Activated naive CD8-positive, alpha-beta T cell treated with anti-CD3 and anti-CD28 coated beads, Interleukin-2, amount 10 ng/mL, durations not matched to agents 7 days and 5 days (primary cell): ENCODE measurements at regions not wholly inside any gene's neighbourhood (a gene's known extent, or its start where the extent isn't known, plus 50 kb on each side); places are given as distances from the start of the nearest gene placed in this dataset.

Experiments used
- ATAC-seq: fragments of 150-1000 bp; cut with Tn5 transposase; one replicate; pipeline ENCODE4 v1.10.0; 2021; ENCODE audit warnings: low read depth, moderate library complexity
- POLR2A ChIA-PET: fragments of 350-600 bp; sonication (Branson Sonifier 250); formaldehyde crosslinking; loops from one replicate; lab custom pipeline; 2021; ENCODE audit warnings: antibody characterized with exemption; lab: Charles Lee
- DNase-seq: peaks from one replicate; pipeline ENCODE4 v3.0.0; 2021
- H3K27ac Mint-ChIP-seq: one replicate; pipeline ENCODE4 v1.8.0; 2022; ENCODE audit warnings: mild to moderate bottlenecking, mixed read lengths
- H3K27me3 Mint-ChIP-seq: one replicate; pipeline ENCODE4 v1.8.0; 2022; ENCODE audit warnings: mild to moderate bottlenecking, moderate library complexity, mixed read lengths
- H3K36me3 Mint-ChIP-seq: one replicate; pipeline ENCODE4 v1.8.0; 2021; ENCODE audit warnings: mild to moderate bottlenecking, mixed read lengths
- H3K4me1 Mint-ChIP-seq: one replicate; pipeline ENCODE4 v1.8.0; 2021; ENCODE audit warnings: mixed read lengths
- H3K4me3 Mint-ChIP-seq: one replicate; pipeline ENCODE4 v1.8.0; 2022; ENCODE audit warnings: mild to moderate bottlenecking, moderate library complexity, mixed read lengths
- H3K9me3 Mint-ChIP-seq: one replicate; pipeline ENCODE4 v1.8.0; 2021; ENCODE audit warnings: mixed read lengths

DNA sequence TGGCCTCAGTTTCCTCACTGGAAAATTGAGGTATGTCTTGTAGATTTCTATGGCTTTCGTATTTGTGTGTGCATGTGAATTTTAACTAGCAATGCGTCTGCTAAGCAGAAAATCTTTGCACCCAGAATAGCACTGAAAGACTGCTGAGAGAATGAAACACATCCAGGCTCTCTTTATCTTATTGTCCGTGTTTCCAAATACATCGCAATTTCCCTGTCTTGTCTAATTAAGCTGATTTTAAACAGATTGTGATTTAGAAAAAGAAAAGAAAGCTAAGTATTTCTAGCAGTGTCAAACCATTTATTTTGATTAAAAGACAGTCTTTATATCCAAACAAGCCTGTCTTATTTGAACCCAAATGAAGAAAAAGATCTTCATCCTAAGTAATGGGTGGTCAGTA is 168.6 kb downstream of the PMP22 start:
- DNase-seq (no peak), ATAC-seq (no peak)
- Mint-ChIP-seq H3K27me3 (no peaks in the 10 kb centered on the region), H3K27ac (no peak overlapping the region), H3K4me1 (no peaks in the 10 kb centered on the region), H3K36me3 (no peaks in the 10 kb centered on the region), H3K4me3 (no peak overlapping the region), H3K9me3 (no peaks in the 10 kb centered on the region)
- POLR2A ChIA-PET = no interaction called here

GRCh38 chr17:15095935-15096334 is 169.2 kb downstream of the PMP22 start:
- Mint-ChIP-seq H3K36me3 (no peaks in the 10 kb centered on the region), H3K27me3 (no peaks in the 10 kb centered on the region), H3K9me3 (no peaks in the 10 kb centered on the region), H3K4me1 (no peaks in the 10 kb centered on the region), H3K4me3 (no peak overlapping the region), H3K27ac (no peak overlapping the region)
- no peak for DNase-seq
- ATAC-seq = no peak
- POLR2A ChIA-PET = no interaction called here

DNA sequence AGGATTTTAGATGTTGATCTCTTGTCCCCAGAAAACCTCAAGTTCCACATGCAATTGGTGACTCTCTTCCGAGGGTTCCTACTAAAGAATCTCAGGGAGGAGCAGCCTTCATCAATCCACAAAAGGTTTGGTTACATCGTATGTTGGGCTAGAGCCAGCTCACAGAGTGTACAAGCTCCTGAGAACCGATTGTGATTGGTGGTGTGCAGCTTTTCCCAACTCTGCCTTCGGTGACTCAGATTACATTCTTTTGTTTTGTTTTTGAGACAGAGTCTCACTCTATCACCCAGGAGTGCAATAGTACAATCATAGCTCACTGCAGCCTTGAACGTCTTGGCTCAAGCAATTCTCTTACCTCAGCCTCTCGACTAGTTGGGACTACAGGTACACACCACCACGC is 172.4 kb downstream of the PMP22 start:
- Mint-ChIP-seq H3K36me3 (no peaks in the 10 kb centered on the region), H3K9me3 (no peaks in the 10 kb centered on the region), H3K4me3 (no peak overlapping the region), H3K4me1 (no peaks in the 10 kb centered on the region), H3K27me3 (no peaks in the 10 kb centered on the region), H3K27ac (no peak overlapping the region)
- POLR2A ChIA-PET = no interaction called here
- DNase-seq = no peak
- no peak for ATAC-seq

DNA sequence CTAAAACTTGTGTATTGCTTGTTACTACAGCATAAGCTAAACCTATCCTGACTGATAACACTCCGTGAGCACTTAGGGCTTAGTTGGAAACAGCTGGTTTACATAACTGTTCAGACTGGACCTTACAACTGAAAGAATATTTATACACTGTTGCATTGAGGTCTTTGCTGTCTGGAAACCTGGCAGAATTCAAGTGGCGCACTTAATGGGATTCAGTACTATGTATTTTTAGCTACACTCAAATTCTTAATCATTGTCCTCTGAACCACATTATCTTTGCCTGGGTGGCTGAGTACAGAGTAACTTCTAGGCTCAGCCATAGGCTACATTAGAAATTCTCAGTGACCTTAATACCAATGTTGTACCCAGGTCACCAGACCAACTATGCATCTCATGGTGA is 172.9 kb downstream of the PMP22 start:
- Mint-ChIP-seq H3K27ac (no peak overlapping the region), H3K4me1 (no peaks in the 10 kb centered on the region), H3K9me3 (no peaks in the 10 kb centered on the region), H3K4me3 (no peak overlapping the region), H3K27me3 (no peaks in the 10 kb centered on the region), H3K36me3 (no peaks in the 10 kb centered on the region)
- DNase-seq (no peak), ATAC-seq (no peak)
- POLR2A ChIA-PET = no interaction called here

DNA sequence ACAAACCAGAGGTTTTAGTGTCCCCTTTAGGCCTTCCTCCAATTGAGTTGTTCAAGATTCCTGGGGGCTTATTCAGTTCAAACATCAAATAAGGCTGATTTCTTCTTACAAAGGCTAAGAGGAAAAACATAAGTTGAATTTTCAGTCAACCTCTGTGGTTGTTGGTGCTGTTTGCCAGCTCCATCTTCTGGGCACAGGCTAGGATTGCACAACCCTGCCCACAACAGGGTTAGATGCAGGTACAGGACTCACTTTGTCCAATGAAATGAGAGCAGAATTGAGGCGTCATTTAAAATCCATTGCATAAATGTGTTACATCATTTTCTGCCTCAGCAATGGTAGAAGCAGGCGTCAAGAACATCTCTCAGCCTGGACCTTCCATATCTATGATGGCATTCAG is 173.3 kb downstream of the PMP22 start:
- Mint-ChIP-seq H3K9me3 (no peaks in the 10 kb centered on the region), H3K27ac (no peak overlapping the region), H3K4me3 (no peak overlapping the region), H3K27me3 (no peaks in the 10 kb centered on the region), H3K4me1 (no peaks in the 10 kb centered on the region), H3K36me3 (no peaks in the 10 kb centered on the region)
- DNase-seq (no peak), ATAC-seq (no peak)
- POLR2A ChIA-PET = no interaction called here

- Mint-ChIP-seq H3K4me3 (no peak overlapping the region), H3K9me3 (no peaks in the 10 kb centered on the region), H3K27me3 (no peaks in the 10 kb centered on the region), H3K4me1 (no peaks in the 10 kb centered on the region), H3K27ac (no peak overlapping the region), H3K36me3 (no peaks in the 10 kb centered on the region)
- DNase-seq (no peak), ATAC-seq (no peak)
- POLR2A ChIA-PET = no interaction called here
Measured at GRCh38 chr17:15090533-15090932, 174.6 kb downstream of the PMP22 start.

GRCh38 chr17:15087946-15088345 is 177.2 kb downstream of the PMP22 start:
- DNase-seq (no peak), ATAC-seq (no peak)
- H3K9me3 Mint-ChIP-seq = no peaks in the 10 kb centered on the region
- no peaks in the 10 kb centered on the region for H3K4me1 Mint-ChIP-seq
- H3K27me3 Mint-ChIP-seq = no peaks in the 10 kb centered on the region
- H3K4me3 Mint-ChIP-seq = no peak overlapping the region
- H3K27ac Mint-ChIP-seq = no peak overlapping the region
- POLR2A ChIA-PET = no interaction called here
- no peaks in the 10 kb centered on the region for H3K36me3 Mint-ChIP-seq

- Mint-ChIP-seq H3K4me1 (no peaks in the 10 kb centered on the region), H3K27ac (no peak overlapping the region), H3K4me3 (no peak overlapping the region), H3K27me3 (no peaks in the 10 kb centered on the region), H3K36me3 (no peaks in the 10 kb centered on the region), H3K9me3 (no peaks in the 10 kb centered on the region)
- POLR2A ChIA-PET = no interaction called here
- DNase-seq = no peak
- ATAC-seq = no peak
Measured at GRCh38 chr17:15086776-15087295, 178.3 kb downstream of the PMP22 start.

GRCh38 chr17:15085890-15086677 is 179.0 kb downstream of the PMP22 start:
- ATAC-seq (no peak), DNase-seq (no peak)
- POLR2A ChIA-PET = no interaction called here
- H3K27me3 Mint-ChIP-seq = no peaks in the 10 kb centered on the region
- H3K36me3 Mint-ChIP-seq = no peaks in the 10 kb centered on the region
- H3K4me1 Mint-ChIP-seq = no peaks in the 10 kb centered on the region
- H3K4me3 Mint-ChIP-seq = no peak overlapping the region
- H3K9me3 Mint-ChIP-seq = no peaks in the 10 kb centered on the region
- no peak overlapping the region for H3K27ac Mint-ChIP-seq

DNA sequence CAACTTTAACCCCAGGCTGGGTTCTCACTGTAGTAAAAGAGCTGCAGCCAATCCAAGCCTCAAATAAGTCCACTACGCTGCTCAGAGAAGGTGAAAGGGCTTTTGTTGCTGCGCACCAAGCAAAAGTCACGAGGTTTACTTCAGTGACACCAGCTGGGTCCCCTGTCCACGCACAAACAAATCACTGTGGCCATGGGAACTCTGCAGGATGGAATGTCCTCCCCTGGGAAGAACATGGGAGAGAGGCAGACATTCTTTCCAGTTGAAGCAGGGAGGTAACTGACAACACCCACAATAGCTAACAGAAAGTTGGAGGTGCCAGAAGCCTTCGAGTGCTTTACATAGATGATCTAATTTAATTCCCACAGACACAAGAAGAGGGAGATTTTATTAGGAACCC is 181.9 kb downstream of the PMP22 start:
- POLR2A ChIA-PET = no interaction called here
- DNase-seq (no peak), ATAC-seq (no peak)
- Mint-ChIP-seq H3K4me3 (no peak overlapping the region), H3K27ac (no peak overlapping the region), H3K4me1 (no peaks in the 10 kb centered on the region), H3K36me3 (no peaks in the 10 kb centered on the region), H3K9me3 (no peaks in the 10 kb centered on the region), H3K27me3 (no peaks in the 10 kb centered on the region)

DNA sequence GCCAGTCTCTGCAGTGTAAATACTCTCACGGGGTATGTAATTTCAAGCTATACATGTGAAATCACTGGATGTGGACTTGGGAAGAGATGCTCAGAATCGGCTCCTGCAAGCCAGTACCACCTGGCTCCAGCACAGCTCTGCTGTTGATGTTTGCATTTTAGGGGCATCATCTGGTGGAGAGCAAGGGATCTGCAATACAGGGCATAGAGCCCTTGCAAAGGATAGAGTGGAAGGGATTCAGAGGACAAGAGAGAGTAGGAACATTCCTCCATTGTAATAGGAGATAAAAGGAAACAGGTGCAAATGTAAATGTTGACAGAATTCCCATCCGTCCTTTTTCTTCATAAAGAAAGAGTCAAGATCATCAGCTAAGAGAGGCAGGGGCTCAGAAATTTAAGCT is 184.1 kb downstream of the PMP22 start:
- DNase-seq (no peak), ATAC-seq (no peak)
- H3K4me1 Mint-ChIP-seq = no peaks in the 10 kb centered on the region
- POLR2A ChIA-PET = no interaction called here
- no peak overlapping the region for H3K4me3 Mint-ChIP-seq
- H3K27ac Mint-ChIP-seq = no peak overlapping the region
- H3K36me3 Mint-ChIP-seq = no peaks in the 10 kb centered on the region
- H3K27me3 Mint-ChIP-seq = no peaks in the 10 kb centered on the region
- H3K9me3 Mint-ChIP-seq = no peaks in the 10 kb centered on the region

GRCh38 chr17:15078570-15078969 is 186.6 kb downstream of the PMP22 start:
- POLR2A ChIA-PET = no interaction called here
- H3K36me3 Mint-ChIP-seq = no peaks in the 10 kb centered on the region
- H3K4me3 Mint-ChIP-seq = no peak overlapping the region
- no peak for ATAC-seq
- H3K27me3 Mint-ChIP-seq = no peaks in the 10 kb centered on the region
- DNase-seq = no peak
- H3K27ac Mint-ChIP-seq = no peak overlapping the region
- H3K4me1 Mint-ChIP-seq = no peaks in the 10 kb centered on the region
- H3K9me3 Mint-ChIP-seq = no peaks in the 10 kb centered on the region

GRCh38 chr17:15076991-15077663 is 188.0 kb downstream of the PMP22 start:
- Mint-ChIP-seq H3K4me1 (no peaks in the 10 kb centered on the region), H3K9me3 (no peaks in the 10 kb centered on the region), H3K27ac (no peak overlapping the region), H3K36me3 (no peaks in the 10 kb centered on the region), H3K27me3 (no peaks in the 10 kb centered on the region), H3K4me3 (no peak overlapping the region)
- POLR2A ChIA-PET = no interaction called here
- ATAC-seq = no peak
- no peak for DNase-seq

GRCh38 chr17:15051933-15052332 is 213.2 kb downstream of the PMP22 start:
- DNase-seq (no peak), ATAC-seq (no peak)
- H3K27me3 Mint-ChIP-seq = peaks cover 14% of the 10 kb centered on the region
- no peaks in the 10 kb centered on the region for H3K36me3 Mint-ChIP-seq
- no peaks in the 10 kb centered on the region for H3K4me1 Mint-ChIP-seq
- H3K9me3 Mint-ChIP-seq = no peaks in the 10 kb centered on the region
- H3K27ac Mint-ChIP-seq = no peak overlapping the region
- POLR2A ChIA-PET = no interaction called here
- H3K4me3 Mint-ChIP-seq = no peak overlapping the region
